ENCODE measurements at regions not wholly inside any gene's neighbourhood (a gene's known extent, or its start where the extent isn't known, plus 50 kb on each side); places are given as distances from the start of the nearest gene placed in this dataset.

DNA sequence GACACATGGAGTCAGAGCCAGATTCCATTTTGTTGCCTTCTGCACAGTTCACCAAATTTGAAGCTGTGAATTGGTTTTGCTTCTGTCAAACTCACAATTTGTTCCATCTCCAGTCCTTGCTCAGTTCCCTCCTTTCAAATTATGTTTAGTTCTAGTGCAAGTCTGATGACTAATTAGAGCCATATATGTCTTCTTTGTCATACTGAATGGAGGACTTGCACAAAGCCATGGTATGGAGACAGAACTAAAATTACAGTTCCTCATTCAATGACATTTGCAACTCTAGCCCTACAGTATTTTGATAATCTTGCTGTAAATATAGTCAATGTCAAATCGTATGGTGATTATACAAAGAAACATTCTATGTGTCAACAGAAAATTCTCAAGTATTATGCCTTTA, 936.9 kb upstream of the CELF4 start:
- TF ChIP-seq FOXP2 (optimal IDR thresholded peaks at IDR 0.05; ENCODE audit: borderline replicate concordance, extremely low read depth, extremely low read length, insufficient read depth), result no peak
- TF ChIP-seq POLR2AphosphoS5 (IDR thresholded peaks at IDR 0.05; ENCODE audit: low read depth, low read length), result no peak
- TF ChIP-seq TAF1 (IDR thresholded peaks at IDR 0.05; ENCODE audit: borderline replicate concordance, insufficient read depth, low read length), result no peak
- no peak for TF ChIP-seq SIN3A (IDR thresholded peaks at IDR 0.05; ENCODE audit: borderline replicate concordance, insufficient read depth, low read length)
- TF ChIP-seq, protein P1, sequence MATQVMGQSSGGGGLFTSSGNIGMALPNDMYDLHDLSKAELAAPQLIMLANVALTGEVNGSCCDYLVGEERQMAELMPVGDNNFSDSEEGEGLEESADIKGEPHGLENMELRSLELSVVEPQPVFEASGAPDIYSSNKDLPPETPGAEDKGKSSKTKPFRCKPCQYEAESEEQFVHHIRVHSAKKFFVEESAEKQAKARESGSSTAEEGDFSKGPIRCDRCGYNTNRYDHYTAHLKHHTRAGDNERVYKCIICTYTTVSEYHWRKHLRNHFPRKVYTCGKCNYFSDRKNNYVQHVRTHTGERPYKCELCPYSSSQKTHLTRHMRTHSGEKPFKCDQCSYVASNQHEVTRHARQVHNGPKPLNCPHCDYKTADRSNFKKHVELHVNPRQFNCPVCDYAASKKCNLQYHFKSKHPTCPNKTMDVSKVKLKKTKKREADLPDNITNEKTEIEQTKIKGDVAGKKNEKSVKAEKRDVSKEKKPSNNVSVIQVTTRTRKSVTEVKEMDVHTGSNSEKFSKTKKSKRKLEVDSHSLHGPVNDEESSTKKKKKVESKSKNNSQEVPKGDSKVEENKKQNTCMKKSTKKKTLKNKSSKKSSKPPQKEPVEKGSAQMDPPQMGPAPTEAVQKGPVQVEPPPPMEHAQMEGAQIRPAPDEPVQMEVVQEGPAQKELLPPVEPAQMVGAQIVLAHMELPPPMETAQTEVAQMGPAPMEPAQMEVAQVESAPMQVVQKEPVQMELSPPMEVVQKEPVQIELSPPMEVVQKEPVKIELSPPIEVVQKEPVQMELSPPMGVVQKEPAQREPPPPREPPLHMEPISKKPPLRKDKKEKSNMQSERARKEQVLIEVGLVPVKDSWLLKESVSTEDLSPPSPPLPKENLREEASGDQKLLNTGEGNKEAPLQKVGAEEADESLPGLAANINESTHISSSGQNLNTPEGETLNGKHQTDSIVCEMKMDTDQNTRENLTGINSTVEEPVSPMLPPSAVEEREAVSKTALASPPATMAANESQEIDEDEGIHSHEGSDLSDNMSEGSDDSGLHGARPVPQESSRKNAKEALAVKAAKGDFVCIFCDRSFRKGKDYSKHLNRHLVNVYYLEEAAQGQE (IDR thresholded peaks at IDR 0.05; ENCODE audit: insufficient read depth in 1 of 2, low read depth in 2 of 2, low read length in 2 of 2), result no peak

DNA sequence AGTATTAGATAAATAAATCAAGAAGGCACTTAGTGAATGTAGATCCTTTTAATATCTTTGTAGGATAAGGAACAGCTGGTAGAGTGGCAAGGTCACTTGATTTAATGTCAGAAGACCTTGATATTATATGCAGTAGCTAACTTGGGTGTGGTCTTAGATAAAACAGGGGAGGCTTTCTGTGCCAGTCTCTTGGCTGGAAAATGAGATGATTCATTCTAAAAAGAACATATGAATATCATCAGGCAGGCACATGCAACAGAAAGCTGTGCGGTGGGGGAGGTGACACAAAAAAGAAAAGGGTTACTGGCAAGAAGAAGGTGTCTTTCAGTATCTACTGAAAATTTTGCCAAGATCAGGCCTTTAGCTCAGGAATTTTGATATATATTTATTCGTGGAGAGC, 931.7 kb upstream of the CELF4 start:
- TF ChIP-seq TAF1 (IDR thresholded peaks at IDR 0.05; ENCODE audit: borderline replicate concordance, insufficient read depth, low read length), result no peak

- TF ChIP-seq FOXP2 (optimal IDR thresholded peaks at IDR 0.05; ENCODE audit: borderline replicate concordance, extremely low read depth, extremely low read length, insufficient read depth) (no peak), POLR2AphosphoS5 (IDR thresholded peaks at IDR 0.05; ENCODE audit: low read depth, low read length) (no peak), SIN3A (IDR thresholded peaks at IDR 0.05; ENCODE audit: borderline replicate concordance, insufficient read depth, low read length) (no peak), TAF1 (IDR thresholded peaks at IDR 0.05; ENCODE audit: borderline replicate concordance, insufficient read depth, low read length) (no peak)
- TF ChIP-seq, protein P1 (IDR thresholded peaks at IDR 0.05; ENCODE audit: insufficient read depth in 1 of 2, low read depth in 2 of 2, low read length in 2 of 2), result no peak
Observed at GRCh38 chr18:38496222-38496793, 930.7 kb upstream of the CELF4 start.

- TF ChIP-seq, protein P1 (IDR thresholded peaks at IDR 0.05; ENCODE audit: insufficient read depth in 1 of 2, low read depth in 2 of 2, low read length in 2 of 2), result no peak
- no peak for TF ChIP-seq POLR2AphosphoS5 (IDR thresholded peaks at IDR 0.05; ENCODE audit: low read depth, low read length)
- no peak for TF ChIP-seq FOXP2 (optimal IDR thresholded peaks at IDR 0.05; ENCODE audit: borderline replicate concordance, extremely low read depth, extremely low read length, insufficient read depth)
- TF ChIP-seq SIN3A (IDR thresholded peaks at IDR 0.05; ENCODE audit: borderline replicate concordance, insufficient read depth, low read length), result no peak
- TF ChIP-seq TAF1 (IDR thresholded peaks at IDR 0.05; ENCODE audit: borderline replicate concordance, insufficient read depth, low read length), result no peak
Observed at GRCh38 chr18:38494065-38494464, 928.5 kb upstream of the CELF4 start.

GRCh38 chr18:38491195-38491594, 925.6 kb upstream of the CELF4 start:
- TF ChIP-seq, protein P1 (IDR thresholded peaks at IDR 0.05; ENCODE audit: insufficient read depth in 1 of 2, low read depth in 2 of 2, low read length in 2 of 2), result no peak
- TF ChIP-seq POLR2AphosphoS5 (IDR thresholded peaks at IDR 0.05; ENCODE audit: low read depth, low read length) (no peak), FOXP2 (optimal IDR thresholded peaks at IDR 0.05; ENCODE audit: borderline replicate concordance, extremely low read depth, extremely low read length, insufficient read depth) (no peak), SIN3A (IDR thresholded peaks at IDR 0.05; ENCODE audit: borderline replicate concordance, insufficient read depth, low read length) (no peak), TAF1 (IDR thresholded peaks at IDR 0.05; ENCODE audit: borderline replicate concordance, insufficient read depth, low read length) (no peak)

Data from PFSK-1 (cell line).